HEK293 (cell line): ENCODE measurements at regions not wholly inside any gene's neighbourhood (a gene's known extent, or its start where the extent isn't known, plus 50 kb on each side); places are given as distances from the start of the nearest gene placed in this dataset.

Experiments
- CTCF ChIA-PET: fragments of 350-600 bp; formaldehyde crosslinking; extraction: SDS; loops from one replicate; lab custom pipeline; 2021; ENCODE audit warnings: antibody characterized with exemption; lab: Yijun Ruan, JAX
- POLR2A ChIA-PET: fragments of 300-600 bp; formaldehyde crosslinking; extraction: SDS; loops from one replicate; lab custom pipeline; 2020; ENCODE audit warnings: antibody characterized with exemption, inconsistent platforms; lab: Yijun Ruan, JAX
- H3K27ac ChIP-seq: fragments of 200-500 bp; sonication (Bioruptor generic); 2 replicates; pipeline ENCODE4 v1.5.1; 2014; ENCODE audit warnings: low read depth, low read length, control low read depth, inconsistent platforms; ENCODE audit errors: extremely low read depth
- H3K36me3 ChIP-seq, 2 experiments: fragments of 200-500 bp in 1 of 2; sonication (Bioruptor generic) in 1 of 2; 1 replicate in 1 of 2; 2 replicates in 1 of 2; pipeline ENCODE4 v1.5.1; 2014 to 2017; ENCODE audit warnings: inconsistent platforms in 2 of 2, low read length in 2 of 2; ENCODE audit not compliant: control insufficient read depth in 2 of 2, insufficient read depth in 1 of 2
- H3K4me1 ChIP-seq: fragments of 200-500 bp; sonication (Bioruptor generic); 2 replicates; pipeline ENCODE4 v1.5.1; 2014; ENCODE audit warnings: mild to moderate bottlenecking, low read length, inconsistent platforms; ENCODE audit not compliant: control insufficient read depth, insufficient read depth
- H3K4me3 ChIP-seq: 2 replicates; pipeline ENCODE4 v1.5.1; 2011; ENCODE audit warnings: low read depth, mild to moderate bottlenecking, control low read depth, low read length, moderate library complexity
- H3K9me3 ChIP-seq: fragments of 200-500 bp; sonication (Bioruptor generic); 2 replicates; pipeline ENCODE4 v1.5.1; 2014; ENCODE audit warnings: low read depth, low read length, inconsistent platforms; ENCODE audit not compliant: control insufficient read depth, insufficient read depth
- CTCF ChIP-seq: fragments of 450-650 bp; formaldehyde crosslinking; IDR thresholded peaks from 2 replicates; pipeline ENCODE4 v1.5.1; 2016; ENCODE audit warnings: missing biosample characterization, missing genetic modification characterization
- GLI2 ChIP-seq: fragments of 450-650 bp; formaldehyde crosslinking; IDR thresholded peaks from 2 replicates; pipeline ENCODE4; 2017; ENCODE audit warnings: missing biosample characterization, missing genetic modification characterization, low read depth, borderline replicate concordance
- KLF16 ChIP-seq: fragments of 450-650 bp; formaldehyde crosslinking; IDR thresholded peaks from 2 replicates; pipeline ENCODE4 v1.5.1; 2017; ENCODE audit warnings: missing biosample characterization, missing genetic modification characterization
- OVOL3 ChIP-seq: fragments of 450-650 bp; formaldehyde crosslinking; IDR thresholded peaks from 2 replicates; pipeline ENCODE4 v1.5.1; 2016; ENCODE audit warnings: missing biosample characterization, missing genetic modification characterization
- PRDM1 ChIP-seq: fragments of 450-650 bp; formaldehyde crosslinking; IDR thresholded peaks from 2 replicates; pipeline ENCODE4; 2016; ENCODE audit warnings: missing biosample characterization, missing genetic modification characterization
- PRDM6 ChIP-seq: fragments of 450-650 bp; formaldehyde crosslinking; IDR thresholded peaks from 2 replicates; pipeline ENCODE4 v1.5.1; 2017; ENCODE audit warnings: missing biosample characterization, missing genetic modification characterization
- ZBTB17 ChIP-seq: fragments of 450-650 bp; formaldehyde crosslinking; IDR thresholded peaks from 2 replicates; pipeline ENCODE4 v1.5.1; 2016; ENCODE audit warnings: missing biosample characterization, missing genetic modification characterization
- ZBTB20 ChIP-seq: fragments of 450-650 bp; formaldehyde crosslinking; IDR thresholded peaks from 2 replicates; pipeline ENCODE4 v1.5.1; 2016; ENCODE audit warnings: missing biosample characterization, missing genetic modification characterization
- ZFP37 ChIP-seq: fragments of 450-650 bp; formaldehyde crosslinking; IDR thresholded peaks from 2 replicates; pipeline ENCODE4 v1.5.1; 2016; ENCODE audit warnings: missing biosample characterization, missing genetic modification characterization
- ZNF133 ChIP-seq: fragments of 450-650 bp; formaldehyde crosslinking; IDR thresholded peaks from 2 replicates; pipeline ENCODE4 v1.5.1; 2016; ENCODE audit warnings: missing biosample characterization, missing genetic modification characterization
- ZNF138 ChIP-seq: fragments of 450-650 bp; formaldehyde crosslinking; IDR thresholded peaks from 2 replicates; pipeline ENCODE4 v1.5.1; 2016; ENCODE audit warnings: missing biosample characterization, missing genetic modification characterization, borderline replicate concordance
- ZNF155 ChIP-seq: fragments of 450-650 bp; formaldehyde crosslinking; IDR thresholded peaks from 2 replicates; pipeline ENCODE4 v1.5.1; 2016; ENCODE audit warnings: missing biosample characterization, missing genetic modification characterization
- ZNF324 ChIP-seq: fragments of 450-650 bp; formaldehyde crosslinking; IDR thresholded peaks from 2 replicates; pipeline ENCODE4 v1.5.1; 2016; ENCODE audit warnings: missing biosample characterization, missing genetic modification characterization
- ZNF341 ChIP-seq: fragments of 450-650 bp; formaldehyde crosslinking; IDR thresholded peaks from 2 replicates; pipeline ENCODE4; 2016; ENCODE audit warnings: low read depth, missing biosample characterization, missing genetic modification characterization
- ZNF366 ChIP-seq: fragments of 450-650 bp; formaldehyde crosslinking; conservative IDR thresholded peaks from 2 replicates; pipeline ENCODE4 v1.5.1; 2016; ENCODE audit warnings: missing biosample characterization, missing genetic modification characterization
- ZNF501 ChIP-seq: fragments of 450-650 bp; formaldehyde crosslinking; IDR thresholded peaks from 2 replicates; pipeline ENCODE4 v1.5.1; 2016; ENCODE audit warnings: missing biosample characterization, missing genetic modification characterization
- ZNF610 ChIP-seq: fragments of 450-650 bp; formaldehyde crosslinking; IDR thresholded peaks from 2 replicates; pipeline ENCODE4 v1.5.1; 2016; ENCODE audit warnings: missing biosample characterization, missing genetic modification characterization, borderline replicate concordance
- ZNF791 ChIP-seq: fragments of 450-650 bp; formaldehyde crosslinking; IDR thresholded peaks from 2 replicates; pipeline ENCODE4 v1.5.1; 2016; ENCODE audit warnings: missing biosample characterization, missing genetic modification characterization
- ZSCAN23 ChIP-seq: fragments of 450-650 bp; formaldehyde crosslinking; IDR thresholded peaks from 2 replicates; pipeline ENCODE4 v1.5.1; 2016; ENCODE audit warnings: missing biosample characterization, missing genetic modification characterization
- TF ChIP-seq, protein P1 (sequence below): fragments of 450-650 bp; formaldehyde crosslinking; IDR thresholded peaks from 2 replicates; pipeline ENCODE4 v1.5.1; 2016; ENCODE audit warnings: missing biosample characterization, missing genetic modification characterization
- TF ChIP-seq, protein P2 (sequence below): fragments of 450-650 bp; formaldehyde crosslinking; IDR thresholded peaks from 2 replicates; pipeline ENCODE4 v1.5.1; 2016; ENCODE audit warnings: missing biosample characterization, missing genetic modification characterization

DNA sequence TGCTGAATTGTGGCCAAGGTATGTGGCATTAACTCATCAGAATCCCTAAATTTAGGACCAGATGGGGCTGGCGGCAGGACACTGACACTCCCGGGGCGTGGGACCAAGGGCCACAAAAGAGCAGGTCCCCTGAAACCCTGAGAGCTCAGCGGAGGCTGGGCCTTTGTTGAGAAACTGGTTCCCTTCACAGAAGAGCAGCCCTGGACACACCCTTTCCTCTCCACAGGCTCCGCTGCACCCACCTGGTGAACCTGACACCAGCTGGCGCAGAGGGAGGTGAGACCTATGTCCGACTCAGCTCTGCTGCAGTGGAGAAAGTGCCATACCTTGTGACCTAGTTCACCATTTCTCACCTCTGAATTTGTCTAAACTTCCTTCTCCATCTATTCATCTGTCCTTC, 119.5 kb downstream of the RTP5 start:
- no peaks in the 10 kb centered on the region for H3K9me3 ChIP-seq
- no peak overlapping the region for H3K27ac ChIP-seq
- no peaks in the 10 kb centered on the region for H3K4me1 ChIP-seq
- TF ChIP-seq ZBTB20 (tag by site-specific recombination) (no peak), PRDM6 (tag by site-specific recombination) (no peak), ZNF138 (no peak), ZSCAN23 (tag by site-specific recombination) (no peak), ZNF501 (tag by site-specific recombination) (no peak), OVOL3 (tag by site-specific recombination) (no peak), KLF16 (tag by site-specific recombination) (no peak), ZNF324 (no peak), ZNF610 (no peak), PRDM1 (tag by site-specific recombination) (no peak), ZNF791 (no peak)
- TF ChIP-seq, protein P1, sequence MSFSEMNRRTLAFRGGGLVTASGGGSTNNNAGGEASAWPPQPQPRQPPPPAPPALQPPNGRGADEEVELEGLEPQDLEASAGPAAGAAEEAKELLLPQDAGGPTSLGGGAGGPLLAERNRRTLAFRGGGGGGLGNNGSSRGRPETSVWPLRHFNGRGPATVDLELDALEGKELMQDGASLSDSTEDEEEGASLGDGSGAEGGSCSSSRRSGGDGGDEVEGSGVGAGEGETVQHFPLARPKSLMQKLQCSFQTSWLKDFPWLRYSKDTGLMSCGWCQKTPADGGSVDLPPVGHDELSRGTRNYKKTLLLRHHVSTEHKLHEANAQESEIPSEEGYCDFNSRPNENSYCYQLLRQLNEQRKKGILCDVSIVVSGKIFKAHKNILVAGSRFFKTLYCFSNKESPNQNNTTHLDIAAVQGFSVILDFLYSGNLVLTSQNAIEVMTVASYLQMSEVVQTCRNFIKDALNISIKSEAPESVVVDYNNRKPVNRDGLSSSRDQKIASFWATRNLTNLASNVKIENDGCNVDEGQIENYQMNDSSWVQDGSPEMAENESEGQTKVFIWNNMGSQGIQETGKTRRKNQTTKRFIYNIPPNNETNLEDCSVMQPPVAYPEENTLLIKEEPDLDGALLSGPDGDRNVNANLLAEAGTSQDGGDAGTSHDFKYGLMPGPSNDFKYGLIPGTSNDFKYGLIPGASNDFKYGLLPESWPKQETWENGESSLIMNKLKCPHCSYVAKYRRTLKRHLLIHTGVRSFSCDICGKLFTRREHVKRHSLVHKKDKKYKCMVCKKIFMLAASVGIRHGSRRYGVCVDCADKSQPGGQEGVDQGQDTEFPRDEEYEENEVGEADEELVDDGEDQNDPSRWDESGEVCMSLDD, result no peak
- ChIA-PET POLR2A (no interaction called here), CTCF (no interaction called here)
- no peak overlapping the region for H3K4me3 ChIP-seq
- no peaks in the 10 kb centered on the region for H3K36me3 ChIP-seq

GRCh38 chr2:241990466-241990865, 120.9 kb downstream of the RTP5 start:
- ChIA-PET POLR2A (no interaction called here), CTCF (no interaction called here)
- Histone ChIP-seq H3K36me3 (no peaks in the 10 kb centered on the region), H3K27ac (no peak overlapping the region), H3K9me3 (no peaks in the 10 kb centered on the region), H3K4me1 (no peaks in the 10 kb centered on the region), H3K4me3 (no peak overlapping the region)
- TF ChIP-seq, protein P2, sequence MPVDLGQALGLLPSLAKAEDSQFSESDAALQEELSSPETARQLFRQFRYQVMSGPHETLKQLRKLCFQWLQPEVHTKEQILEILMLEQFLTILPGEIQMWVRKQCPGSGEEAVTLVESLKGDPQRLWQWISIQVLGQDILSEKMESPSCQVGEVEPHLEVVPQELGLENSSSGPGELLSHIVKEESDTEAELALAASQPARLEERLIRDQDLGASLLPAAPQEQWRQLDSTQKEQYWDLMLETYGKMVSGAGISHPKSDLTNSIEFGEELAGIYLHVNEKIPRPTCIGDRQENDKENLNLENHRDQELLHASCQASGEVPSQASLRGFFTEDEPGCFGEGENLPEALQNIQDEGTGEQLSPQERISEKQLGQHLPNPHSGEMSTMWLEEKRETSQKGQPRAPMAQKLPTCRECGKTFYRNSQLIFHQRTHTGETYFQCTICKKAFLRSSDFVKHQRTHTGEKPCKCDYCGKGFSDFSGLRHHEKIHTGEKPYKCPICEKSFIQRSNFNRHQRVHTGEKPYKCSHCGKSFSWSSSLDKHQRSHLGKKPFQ (tag by site-specific recombination), result no peak
- peak; percentile 55 for TF ChIP-seq ZBTB17
- peak; percentile 77 for TF ChIP-seq ZNF366 (tag by site-specific recombination)

DNA sequence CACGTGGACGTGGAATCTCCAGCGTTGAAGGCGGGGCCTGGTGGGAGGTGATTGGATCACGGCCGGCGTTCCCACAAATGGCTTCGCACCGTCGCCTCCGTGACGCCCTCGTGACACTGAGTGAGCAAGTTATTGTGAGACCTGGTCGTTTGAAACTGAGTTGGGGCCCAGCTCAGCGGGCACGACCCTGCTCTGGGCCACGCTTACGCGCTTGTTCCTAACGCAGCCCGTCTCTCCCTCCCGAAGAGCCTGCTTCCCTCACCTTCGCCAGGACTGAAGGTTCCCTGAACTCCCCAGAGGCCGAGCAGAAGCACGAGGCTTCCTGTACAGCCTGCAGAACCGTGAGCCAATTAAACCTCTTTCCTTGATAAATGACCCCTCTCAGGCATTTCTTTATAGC, 121.8 kb downstream of the RTP5 start:
- no peak for TF ChIP-seq ZNF341 (tag by site-specific recombination)
- TF ChIP-seq ZNF501 (tag by site-specific recombination), result no peak
- no peak for TF ChIP-seq ZNF155 (tag by site-specific recombination)
- no peak for TF ChIP-seq GLI2 (tag by site-specific recombination)
- no peak for TF ChIP-seq CTCF
- no peak for TF ChIP-seq ZFP37 (tag by site-specific recombination)
- TF ChIP-seq ZNF133 (tag by site-specific recombination), result no peak
- Histone ChIP-seq H3K9me3 (no peaks in the 10 kb centered on the region), H3K27ac (no peak overlapping the region), H3K4me3 (no peak overlapping the region), H3K4me1 (no peaks in the 10 kb centered on the region), H3K36me3 (no peaks in the 10 kb centered on the region)
- POLR2A ChIA-PET, result no interaction called here
- CTCF ChIA-PET, result no interaction called here
